Stomach (tissue), 8 donors: ENCODE measurements at regions not wholly inside any gene's neighbourhood (a gene's known extent, or its start where the extent isn't known, plus 50 kb on each side); places are given as distances from the start of the nearest gene placed in this dataset.

Experiments used
- DNase-seq, 2 donors: peaks; one replicate each; pipeline versions ENCODE4 v3.0.0 to v3.0.0-alpha.2; 2013 to 2019
- H3K27ac ChIP-seq, 5 donors: fragments of 200-600 bp in 4 of 5; sonication (generic) in 4 of 5; one replicate each; pipeline ENCODE4 v1.5.1; 2013 to 2019; ENCODE audit warnings: mild to moderate bottlenecking in 1 of 5, moderate library complexity in 1 of 5
- H3K27me3 ChIP-seq, 3 donors: fragments of 200-600 bp; sonication (generic); one replicate each; pipeline ENCODE4 v1.5.1; 2017 to 2019; ENCODE audit warnings: mixed run types in 1 of 3
- H3K36me3 ChIP-seq, 4 donors: fragments of 200-600 bp; sonication (generic); 1 replicate in 3 of 4; 2 replicates in 1 of 4; pipeline ENCODE4 v1.5.1; 2016 to 2019
- H3K4me1 ChIP-seq, 4 donors: fragments of 200-600 bp; sonication (generic); one replicate each; pipeline ENCODE4 v1.5.1; 2016 to 2019
- H3K4me3 ChIP-seq, 4 donors: fragments of 200-600 bp; sonication (generic) in 3 of 4; one replicate each; pipeline ENCODE4 v1.5.1; 2016 to 2019; ENCODE audit warnings: mild to moderate bottlenecking in 1 of 4
- H3K9me3 ChIP-seq, 4 donors: fragments of 200-600 bp; sonication (generic); one replicate each; pipeline ENCODE4 v1.5.1; 2016 to 2019
- EP300 ChIP-seq: sonication (generic); formaldehyde crosslinking; IDR thresholded peaks from one replicate; pipeline ENCODE4 v1.6.1; 2017; ENCODE audit warnings: antibody characterized with exemption
- POLR2A ChIP-seq, 4 donors: fragments of 450-650 bp; IDR thresholded peaks; one replicate each; pipeline ENCODE4 v1.6.1; 2016; ENCODE audit warnings: antibody characterized with exemption in 4 of 4, control low read depth in 2 of 4, mild to moderate bottlenecking in 1 of 4, moderate library complexity in 1 of 4
- POLR2AphosphoS5 ChIP-seq, 3 donors: sonication (generic); formaldehyde crosslinking; IDR thresholded peaks; one replicate each; pipeline ENCODE4 v1.6.1; 2016; ENCODE audit warnings: antibody characterized with exemption in 3 of 3
- WGBS, 5 donors: extraction: QIAGEN DNeasy Blood & Tissue Kit in 3 of 5; methylation state at CpG; one replicate each; pipeline versions ENCODE4 v1.1.5 to v1.1.7; 2013 to 2018; 5-methylcytosine and 5-hydroxymethylcytosine counted together
- intact Hi-C: fragments of 100-400 bp; cut with DNase I; formaldehyde crosslinking; loops from one replicate; pipeline ENCODE4 v1.15.1; 2023; ENCODE audit warnings: low total_unique reads
- TF ChIP-seq, protein P1 (sequence below), 7 experiments: fragments of 450-650 bp in 4 of 7; fragments of 200-600 bp in 3 of 7; sonication (generic) in 3 of 7; IDR thresholded peaks; one replicate each; pipeline ENCODE4 v1.5.1; 2016 to 2019; ENCODE audit warnings: antibody characterized with exemption in 7 of 7, control low read depth in 2 of 7, mild to moderate bottlenecking in 1 of 7
- donor health status: healthy with polysubstance abuse.
- donor health status: Bipolar disorder and iron deficiency.
- donor health status: healthy.

DNA sequence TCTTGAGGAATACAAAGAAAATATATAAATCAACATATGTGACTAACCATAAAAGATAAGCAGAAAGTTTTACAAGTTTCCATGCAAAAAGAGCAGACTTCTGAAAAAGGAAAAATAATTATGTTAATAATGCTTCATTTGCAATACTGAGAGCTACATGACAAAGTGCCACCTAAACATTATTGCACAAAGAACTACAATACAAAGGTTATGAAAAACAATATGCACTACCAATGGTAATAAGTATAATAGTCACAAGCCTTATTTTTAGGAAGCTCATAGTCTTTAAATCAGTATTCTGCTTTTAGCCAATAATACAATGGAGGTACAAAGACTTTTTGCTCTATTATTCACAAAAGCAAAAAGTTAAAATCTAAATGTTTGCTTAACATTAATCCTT lies 411.2 kb downstream of the TLL1 start:
- intact Hi-C loops = no loop called here
- H3K4me1 ChIP-seq = no peaks in the 10 kb centered on the region
- H3K27me3 ChIP-seq = no peaks in the 10 kb centered on the region
- TF ChIP-seq POLR2A (IDR thresholded peaks at IDR 0.05) (no peak), POLR2AphosphoS5 (IDR thresholded peaks at IDR 0.05) (no peak), EP300 (no peak)
- TF ChIP-seq, protein P1, sequence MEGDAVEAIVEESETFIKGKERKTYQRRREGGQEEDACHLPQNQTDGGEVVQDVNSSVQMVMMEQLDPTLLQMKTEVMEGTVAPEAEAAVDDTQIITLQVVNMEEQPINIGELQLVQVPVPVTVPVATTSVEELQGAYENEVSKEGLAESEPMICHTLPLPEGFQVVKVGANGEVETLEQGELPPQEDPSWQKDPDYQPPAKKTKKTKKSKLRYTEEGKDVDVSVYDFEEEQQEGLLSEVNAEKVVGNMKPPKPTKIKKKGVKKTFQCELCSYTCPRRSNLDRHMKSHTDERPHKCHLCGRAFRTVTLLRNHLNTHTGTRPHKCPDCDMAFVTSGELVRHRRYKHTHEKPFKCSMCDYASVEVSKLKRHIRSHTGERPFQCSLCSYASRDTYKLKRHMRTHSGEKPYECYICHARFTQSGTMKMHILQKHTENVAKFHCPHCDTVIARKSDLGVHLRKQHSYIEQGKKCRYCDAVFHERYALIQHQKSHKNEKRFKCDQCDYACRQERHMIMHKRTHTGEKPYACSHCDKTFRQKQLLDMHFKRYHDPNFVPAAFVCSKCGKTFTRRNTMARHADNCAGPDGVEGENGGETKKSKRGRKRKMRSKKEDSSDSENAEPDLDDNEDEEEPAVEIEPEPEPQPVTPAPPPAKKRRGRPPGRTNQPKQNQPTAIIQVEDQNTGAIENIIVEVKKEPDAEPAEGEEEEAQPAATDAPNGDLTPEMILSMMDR (IDR thresholded peaks at IDR 0.05) = no peak
- H3K36me3 ChIP-seq = no peaks in the 10 kb centered on the region
- DNase-seq = no peak
- no peak overlapping the region for H3K27ac ChIP-seq
- H3K4me3 ChIP-seq = no peak overlapping the region
- no peaks in the 10 kb centered on the region for H3K9me3 ChIP-seq

DNA sequence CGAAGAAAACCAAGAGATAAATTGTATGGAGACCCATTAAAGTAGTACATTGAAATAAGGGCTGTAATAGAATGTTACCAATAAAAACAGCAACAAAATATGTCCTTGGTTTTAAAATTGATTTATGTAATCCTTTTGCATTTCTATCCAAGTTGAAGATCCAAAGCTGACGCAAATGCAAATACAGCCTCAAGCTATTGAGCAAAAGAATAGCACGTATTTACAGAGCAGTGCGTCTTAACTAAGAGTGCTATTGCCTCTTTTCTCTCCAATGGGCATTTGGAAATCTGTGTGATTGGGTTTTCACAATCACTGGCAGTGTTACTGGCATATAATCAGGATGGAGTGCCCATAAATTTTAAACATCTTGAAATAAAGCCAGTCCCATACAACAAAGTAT lies 417.4 kb downstream of the TLL1 start:
- Histone ChIP-seq H3K36me3 (no peaks in the 10 kb centered on the region), H3K4me1 (no peaks in the 10 kb centered on the region), H3K27ac (no peak overlapping the region), H3K27me3 (no peaks in the 10 kb centered on the region), H3K4me3 (no peak overlapping the region), H3K9me3 (no peaks in the 10 kb centered on the region)
- WGBS, 5 donors = 53 to 78% (median 55%) methylated on average over 4 of the region's 4 CpGs
- no peak for DNase-seq
- intact Hi-C loops = no loop called here
- TF ChIP-seq POLR2A (IDR thresholded peaks at IDR 0.05) (no peak), EP300 (no peak), POLR2AphosphoS5 (IDR thresholded peaks at IDR 0.05) (no peak)
- TF ChIP-seq, protein P1 (IDR thresholded peaks at IDR 0.05) = no peak

DNA sequence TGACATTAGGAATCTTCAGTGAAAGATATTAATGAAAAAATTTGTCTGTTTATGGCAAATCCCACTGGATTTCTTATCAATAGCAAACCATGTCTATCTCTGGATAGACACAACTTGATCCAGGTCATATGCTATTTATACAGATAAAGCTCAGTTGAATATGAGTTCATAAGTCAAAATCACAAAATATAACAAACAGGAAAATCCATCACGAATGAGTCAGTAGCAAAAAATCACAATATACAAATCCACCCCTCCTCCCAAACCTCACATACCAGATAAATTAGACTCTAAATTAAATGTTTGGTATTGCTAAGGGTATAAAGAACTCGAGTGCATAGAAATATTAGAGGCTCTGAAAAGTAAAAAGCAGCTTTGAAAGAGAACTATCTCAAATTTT lies 420.5 kb downstream of the TLL1 start:
- no peaks in the 10 kb centered on the region for H3K36me3 ChIP-seq
- WGBS, 5 donors = 36 to 50% (median 45%) methylated on average over 2 of the region's 2 CpGs
- no peak overlapping the region for H3K27ac ChIP-seq
- no peaks in the 10 kb centered on the region for H3K4me1 ChIP-seq
- intact Hi-C loops = no loop called here
- H3K9me3 ChIP-seq = no peaks in the 10 kb centered on the region
- no peak for DNase-seq
- H3K4me3 ChIP-seq = no peak overlapping the region
- H3K27me3 ChIP-seq = no peaks in the 10 kb centered on the region
- TF ChIP-seq POLR2A (IDR thresholded peaks at IDR 0.05) (no peak), POLR2AphosphoS5 (IDR thresholded peaks at IDR 0.05) (no peak), EP300 (no peak)
- TF ChIP-seq, protein P1 (IDR thresholded peaks at IDR 0.05) = no peak

DNA sequence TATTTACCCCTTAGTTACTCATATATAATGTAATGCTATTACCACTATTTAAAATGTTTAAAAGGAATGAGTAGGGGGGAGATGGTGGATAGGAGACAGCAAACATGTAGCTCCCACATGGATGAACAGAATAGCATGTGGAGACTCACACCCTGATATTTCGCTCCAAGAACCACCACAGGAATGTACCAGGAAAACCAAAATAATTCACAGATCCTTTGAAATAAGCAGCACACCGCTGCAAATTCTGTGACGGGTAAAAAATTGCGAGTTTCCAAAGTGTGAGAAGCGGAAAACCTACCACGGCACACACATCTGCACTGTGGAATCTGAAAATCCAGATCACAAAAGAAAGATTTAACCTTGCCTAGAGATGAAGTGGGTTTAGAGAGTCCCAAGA lies 428.2 kb downstream of the TLL1 start:
- Histone ChIP-seq H3K4me1 (no peaks in the 10 kb centered on the region), H3K9me3 (no peaks in the 10 kb centered on the region), H3K36me3 (no peaks in the 10 kb centered on the region), H3K27ac (no peak overlapping the region), H3K4me3 (no peak overlapping the region), H3K27me3 (no peaks in the 10 kb centered on the region)
- TF ChIP-seq POLR2A (IDR thresholded peaks at IDR 0.05) = no peak
- TF ChIP-seq, protein P1 (IDR thresholded peaks at IDR 0.05) = no peak
- TF ChIP-seq POLR2AphosphoS5 (IDR thresholded peaks at IDR 0.05) = no peak
- no peak for TF ChIP-seq EP300
- intact Hi-C loops = no loop called here
- DNase-seq = no peak
- WGBS, 5 donors = 86 to 95% (median 94%) methylated on average over 6 of the region's 6 CpGs
